ENCODE measurements at regions not wholly inside any gene's neighbourhood (a gene's known extent, or its start where the extent isn't known, plus 50 kb on each side); places are given as distances from the start of the nearest gene placed in this dataset.

DNA sequence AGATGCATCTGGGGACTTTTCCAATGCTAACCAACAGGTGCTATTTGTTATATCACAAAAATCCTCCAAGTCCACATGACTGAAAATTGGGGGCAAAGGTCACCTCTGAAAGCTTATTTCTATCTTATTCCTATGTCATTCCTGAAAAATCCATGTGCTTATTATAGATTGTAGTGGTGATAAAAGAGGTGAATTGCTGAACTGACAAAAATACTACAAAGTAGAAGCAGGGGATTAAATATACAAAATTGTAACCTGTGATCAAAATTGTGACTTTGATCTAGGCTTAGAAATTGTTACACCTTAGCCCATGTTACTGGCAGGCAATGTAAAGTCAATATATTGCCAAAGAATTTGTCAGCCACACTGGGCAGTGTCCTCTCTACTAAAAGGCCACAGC, 62.3 kb downstream of the IER5 start:
- FAIRE-seq (no peak), DNase-seq (ENCODE audit: low read depth, low spot score) (no peak)
- Histone ChIP-seq H2AFZ (ENCODE audit: control insufficient read depth, low read length) (no peak overlapping the region), H3K27me3 (ENCODE audit: control insufficient read depth, extremely low read depth, insufficient read depth, low read length) (no peaks in the 10 kb centered on the region), H3K36me3 (ENCODE audit: control insufficient read depth in 2 of 2, extremely low read depth in 1 of 2, insufficient read depth in 2 of 2, low read length in 2 of 2) (no peaks in the 10 kb centered on the region), H3K79me2 (ENCODE audit: control insufficient read depth, insufficient read depth, low read length) (no peaks in the 10 kb centered on the region), H3K4me3 (ENCODE audit: control insufficient read depth in 2 of 3, extremely low read depth in 1 of 3, insufficient read depth in 2 of 3, low read depth in 1 of 3, low read length in 3 of 3) (no peak overlapping the region), H3K9me3 (ENCODE audit: control insufficient read depth, low read depth, low read length) (peaks cover 1% of the 10 kb centered on the region), H3K9me1 (ENCODE audit: control insufficient read depth, extremely low read depth, insufficient read depth, low read length) (no peaks in the 10 kb centered on the region), H4K20me1 (ENCODE audit: control insufficient read depth, extremely low read depth, insufficient read depth, low read length) (no peaks in the 10 kb centered on the region), H3K9ac (ENCODE audit: control insufficient read depth, extremely low read depth, insufficient read depth, low read length) (no peak overlapping the region), H3K4me2 (ENCODE audit: control insufficient read depth, extremely low read depth, insufficient read depth, low read depth, low read length) (no peak overlapping the region), H3K27ac (ENCODE audit: control insufficient read depth, insufficient read depth, low read length) (no peak overlapping the region), H3K4me1 (ENCODE audit: control insufficient read depth, extremely low read depth, insufficient read depth, low read length) (peaks cover 30% of the 10 kb centered on the region)
- dilution Hi-C loops (cut with MboI; ENCODE audit: extremely low pct_ligation_motif_present, low sequenced_read_pairs): no loop called here
- TF ChIP-seq, protein P1, sequence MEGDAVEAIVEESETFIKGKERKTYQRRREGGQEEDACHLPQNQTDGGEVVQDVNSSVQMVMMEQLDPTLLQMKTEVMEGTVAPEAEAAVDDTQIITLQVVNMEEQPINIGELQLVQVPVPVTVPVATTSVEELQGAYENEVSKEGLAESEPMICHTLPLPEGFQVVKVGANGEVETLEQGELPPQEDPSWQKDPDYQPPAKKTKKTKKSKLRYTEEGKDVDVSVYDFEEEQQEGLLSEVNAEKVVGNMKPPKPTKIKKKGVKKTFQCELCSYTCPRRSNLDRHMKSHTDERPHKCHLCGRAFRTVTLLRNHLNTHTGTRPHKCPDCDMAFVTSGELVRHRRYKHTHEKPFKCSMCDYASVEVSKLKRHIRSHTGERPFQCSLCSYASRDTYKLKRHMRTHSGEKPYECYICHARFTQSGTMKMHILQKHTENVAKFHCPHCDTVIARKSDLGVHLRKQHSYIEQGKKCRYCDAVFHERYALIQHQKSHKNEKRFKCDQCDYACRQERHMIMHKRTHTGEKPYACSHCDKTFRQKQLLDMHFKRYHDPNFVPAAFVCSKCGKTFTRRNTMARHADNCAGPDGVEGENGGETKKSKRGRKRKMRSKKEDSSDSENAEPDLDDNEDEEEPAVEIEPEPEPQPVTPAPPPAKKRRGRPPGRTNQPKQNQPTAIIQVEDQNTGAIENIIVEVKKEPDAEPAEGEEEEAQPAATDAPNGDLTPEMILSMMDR (optimal IDR thresholded peaks at IDR 0.05 in 1 of 3, IDR thresholded peaks at IDR 0.05 in 1 of 3, conservative IDR thresholded peaks at IDR 0.05 in 1 of 3; ENCODE audit: extremely low read depth in 1 of 3, insufficient read depth in 2 of 3, low read length in 3 of 3): no peak
- no peak for TF ChIP-seq EZH2 (IDR thresholded peaks at IDR 0.05; ENCODE audit: low read length)

DNA sequence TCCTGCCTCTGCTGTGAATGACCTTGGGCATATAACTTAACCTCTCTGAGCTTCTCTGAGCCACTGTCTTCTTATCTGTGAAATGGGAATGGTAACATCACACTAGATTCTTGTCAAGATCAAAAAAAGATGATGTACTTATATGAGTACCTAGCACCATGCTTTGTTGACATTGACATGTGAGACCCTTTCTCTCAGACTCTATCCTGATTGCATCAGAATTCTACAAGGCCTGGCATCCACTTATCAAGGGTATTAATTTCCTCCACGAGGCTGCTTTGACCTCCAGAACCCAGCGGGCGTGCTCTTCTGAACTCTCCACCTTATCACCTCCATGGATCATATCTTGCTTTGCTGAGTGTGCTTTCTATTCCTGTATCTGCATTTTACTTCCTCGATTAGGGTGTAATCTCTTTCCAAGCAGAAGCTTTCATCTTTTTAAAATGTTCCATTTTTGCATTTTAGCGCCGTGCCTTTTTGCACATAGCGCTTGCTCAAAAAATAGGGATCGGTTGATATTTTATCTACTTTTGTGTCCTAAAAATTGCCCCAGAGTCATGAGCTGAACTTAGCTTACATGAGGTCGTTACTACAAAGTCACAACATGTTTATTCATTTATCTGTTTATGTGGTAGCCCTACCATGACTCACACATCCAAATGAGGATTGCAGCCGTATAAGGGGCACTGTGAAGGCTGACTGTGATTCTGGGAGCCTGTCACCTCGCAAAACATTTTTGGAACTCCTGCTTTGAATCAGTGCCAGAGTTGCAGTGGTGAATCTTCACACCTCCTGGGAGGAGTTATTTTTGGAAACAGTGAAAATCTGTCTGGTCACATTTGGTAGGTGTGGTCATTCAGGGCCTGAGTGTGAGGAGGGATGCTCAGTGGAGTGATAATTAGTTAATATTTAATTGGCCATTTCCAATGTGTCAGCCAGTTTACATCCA, 63.2 kb downstream of the IER5 start:
- Histone ChIP-seq H3K4me2 (ENCODE audit: control insufficient read depth, extremely low read depth, insufficient read depth, low read depth, low read length) (no peak overlapping the region), H3K27me3 (ENCODE audit: control insufficient read depth, extremely low read depth, insufficient read depth, low read length) (no peaks in the 10 kb centered on the region), H3K36me3 (ENCODE audit: control insufficient read depth in 2 of 2, extremely low read depth in 1 of 2, insufficient read depth in 2 of 2, low read length in 2 of 2) (no peaks in the 10 kb centered on the region), H2AFZ (ENCODE audit: control insufficient read depth, low read length) (no peak overlapping the region), H3K4me3 (ENCODE audit: control insufficient read depth in 2 of 3, extremely low read depth in 1 of 3, insufficient read depth in 2 of 3, low read depth in 1 of 3, low read length in 3 of 3) (no peak overlapping the region), H3K79me2 (ENCODE audit: control insufficient read depth, insufficient read depth, low read length) (no peaks in the 10 kb centered on the region), H3K9me1 (ENCODE audit: control insufficient read depth, extremely low read depth, insufficient read depth, low read length) (no peaks in the 10 kb centered on the region), H3K27ac (ENCODE audit: control insufficient read depth, insufficient read depth, low read length) (no peak overlapping the region), H4K20me1 (ENCODE audit: control insufficient read depth, extremely low read depth, insufficient read depth, low read length) (no peaks in the 10 kb centered on the region), H3K9ac (ENCODE audit: control insufficient read depth, extremely low read depth, insufficient read depth, low read length) (no peak overlapping the region), H3K4me1 (ENCODE audit: control insufficient read depth, extremely low read depth, insufficient read depth, low read length) (peaks cover 30% of the 10 kb centered on the region), H3K9me3 (ENCODE audit: control insufficient read depth, low read depth, low read length) (no peaks in the 10 kb centered on the region)
- DNase-seq (ENCODE audit: low read depth, low spot score) (no peak), FAIRE-seq (no peak)
- dilution Hi-C loops (cut with MboI; ENCODE audit: extremely low pct_ligation_motif_present, low sequenced_read_pairs): no loop called here
- no peak for TF ChIP-seq EZH2 (IDR thresholded peaks at IDR 0.05; ENCODE audit: low read length)
- TF ChIP-seq, protein P1 (optimal IDR thresholded peaks at IDR 0.05 in 1 of 3, IDR thresholded peaks at IDR 0.05 in 1 of 3, conservative IDR thresholded peaks at IDR 0.05 in 1 of 3; ENCODE audit: extremely low read depth in 1 of 3, insufficient read depth in 2 of 3, low read length in 3 of 3): no peak
